Caco-2 (cell line): ENCODE measurements at regions not wholly inside any gene's neighbourhood (a gene's known extent, or its start where the extent isn't known, plus 50 kb on each side); places are given as distances from the start of the nearest gene placed in this dataset.

Source experiments
- BruUV-seq: library from RNA; stranded (reverse); fragments of 400-500 nt; replicated peaks from 2 replicates; lab custom pipeline; 2021; lab: Mats Ljungman, UMichigan
- CTCF ChIA-PET: fragments of 300-600 bp; sonication (Branson Sonifier 250); formaldehyde crosslinking; loops from one replicate; lab custom pipeline; 2022; ENCODE audit warnings: antibody characterized with exemption; lab: Charles Lee
- POLR2A ChIA-PET: fragments of 300-600 bp; sonication (Branson Sonifier 250); formaldehyde crosslinking; loops from one replicate; lab custom pipeline; 2022; ENCODE audit warnings: antibody characterized with exemption; lab: Charles Lee
- DNase-seq, 2 experiments: peaks; one replicate each; pipeline versions ENCODE4 v3.0.0 to v3.0.0-alpha.2; 2020 to 2022
- H3K27me3 ChIP-seq: replicated peaks from 2 replicates; pipeline ENCODE4 v1.6.0; 2011; ENCODE audit warnings: low read length; ENCODE audit not compliant: control insufficient read depth, insufficient read depth
- H3K36me3 ChIP-seq: 2 replicates; pipeline ENCODE4 v1.5.1; 2011; ENCODE audit warnings: low read length; ENCODE audit not compliant: control insufficient read depth, insufficient read depth
- H3K4me1 ChIP-seq: fragments of 250-450 bp; sonication (Bioruptor Pico); 2 replicates; pipeline ENCODE4 v1.5.1; 2020; ENCODE audit warnings: mild to moderate bottlenecking
- H3K4me3 ChIP-seq: 2 replicates; pipeline ENCODE4 v1.5.1; 2011; ENCODE audit warnings: low read depth, mild to moderate bottlenecking, control low read depth, low read length
- H3K9me3 ChIP-seq: fragments of 250-450 bp; sonication (Bioruptor Pico); 2 replicates; pipeline ENCODE4 v1.5.1; 2020; ENCODE audit warnings: mild to moderate bottlenecking, moderate library complexity
- H3K27ac Mint-ChIP-seq: one replicate; pipeline ENCODE4 v1.8.0; 2022; ENCODE audit warnings: mixed read lengths; ENCODE audit not compliant: unreplicated experiment
- H3K27me3 Mint-ChIP-seq: one replicate; pipeline ENCODE4 v1.8.0; 2022; ENCODE audit warnings: mixed read lengths; ENCODE audit not compliant: insufficient read depth, unreplicated experiment
- H3K36me3 Mint-ChIP-seq: one replicate; pipeline ENCODE4 v1.8.0; 2022; ENCODE audit warnings: mild to moderate bottlenecking, mixed read lengths; ENCODE audit not compliant: insufficient read depth, unreplicated experiment
- H3K4me1 Mint-ChIP-seq: one replicate; pipeline ENCODE4 v1.8.0; 2022; ENCODE audit warnings: low read depth, mixed read lengths; ENCODE audit not compliant: unreplicated experiment
- H3K4me3 Mint-ChIP-seq: one replicate; pipeline ENCODE4 v1.8.0; 2022; ENCODE audit warnings: mild to moderate bottlenecking, moderate library complexity, mixed read lengths; ENCODE audit not compliant: unreplicated experiment
- H3K9me3 Mint-ChIP-seq: one replicate; pipeline ENCODE4 v1.8.0; 2022; ENCODE audit warnings: mixed read lengths; ENCODE audit not compliant: unreplicated experiment
- CTCF ChIP-seq, 2 experiments: fragments of 200-600 bp in 1 of 2; IDR thresholded peaks; 1 replicate in 1 of 2; 2 replicates in 1 of 2; pipeline versions ENCODE4 v1.5.1 to v1.8.0; 2011 to 2022; ENCODE audit warnings: antibody characterized with exemption in 1 of 2, control low read depth in 1 of 2, inconsistent platforms in 1 of 2, low read depth in 1 of 2, low read length in 1 of 2, mild to moderate bottlenecking in 1 of 2, moderate library complexity in 1 of 2; ENCODE audit not compliant: insufficient read depth in 1 of 2, severe bottlenecking in 1 of 2, unreplicated experiment in 1 of 2
- intact Hi-C: fragments of 100-400 bp; cut with micrococcal nuclease; formaldehyde crosslinking; loops from one replicate; pipeline ENCODE4 v1.10.0; 2022; ENCODE audit not compliant: unreplicated experiment

GRCh38 chr6:56393615-56394612, 146.5 kb upstream of the COL21A1 start:
- no peak overlapping the region for H3K4me3 Mint-ChIP-seq
- peaks cover 15% of the 10 kb centered on the region for H3K4me1 ChIP-seq
- no peak overlapping the region for H3K4me3 ChIP-seq
- no peak for DNase-seq
- no peaks in the 10 kb centered on the region for H3K27me3 ChIP-seq
- peaks cover 9% of the 10 kb centered on the region; the same call in 1 of the 2 replicates for H3K9me3 ChIP-seq
- CTCF ChIA-PET, result no interaction called here
- no peaks in the 10 kb centered on the region for H3K36me3 ChIP-seq
- peaks cover 18% of the 10 kb centered on the region for H3K4me1 Mint-ChIP-seq
- TF ChIP-seq CTCF (IDR thresholded peaks at IDR 0.05; ENCODE audit: insufficient read depth in 1 of 2, low read depth in 1 of 2, low read length in 1 of 2, severe bottlenecking in 1 of 2, unreplicated experiment in 1 of 2), result no peak
- intact Hi-C loops, result no loop called here
- POLR2A ChIA-PET, result no interaction called here
- no peak overlapping the region for H3K27ac Mint-ChIP-seq
- H3K36me3 Mint-ChIP-seq, result no peaks in the 10 kb centered on the region
- no TSS peak for BruUV-seq
- H3K9me3 Mint-ChIP-seq, result peaks cover 37% of the 10 kb centered on the region
- H3K27me3 Mint-ChIP-seq, result no peaks in the 10 kb centered on the region

GRCh38 chr6:56388415-56388755, 141.0 kb upstream of the COL21A1 start:
- no peak for TF ChIP-seq CTCF (IDR thresholded peaks at IDR 0.05; ENCODE audit: insufficient read depth in 1 of 2, low read depth in 1 of 2, low read length in 1 of 2, severe bottlenecking in 1 of 2, unreplicated experiment in 1 of 2)
- no TSS peak for BruUV-seq
- H3K4me1 Mint-ChIP-seq, result peaks cover 6% of the 10 kb centered on the region
- no peak for DNase-seq
- Histone ChIP-seq H3K4me3 (no peak overlapping the region), H3K4me1 (peaks cover 34% of the 10 kb centered on the region), H3K9me3 (peaks cover 5% of the 10 kb centered on the region; the same call in 1 of the 2 replicates), H3K27me3 (no peaks in the 10 kb centered on the region), H3K36me3 (no peaks in the 10 kb centered on the region)
- ChIA-PET POLR2A (no interaction called here), CTCF (interaction anchor here (1.0 kb wide), 1 partner anchor 18 kb away, joined by 3 read pairs; no protein-coding TSS in a partner anchor)
- no peaks in the 10 kb centered on the region for H3K27me3 Mint-ChIP-seq
- peaks cover 34% of the 10 kb centered on the region for H3K9me3 Mint-ChIP-seq
- no peak overlapping the region for H3K4me3 Mint-ChIP-seq
- intact Hi-C loops, result no loop called here
- no peaks in the 10 kb centered on the region for H3K36me3 Mint-ChIP-seq
- H3K27ac Mint-ChIP-seq, result no peak overlapping the region

GRCh38 chr6:56387621-56388414, 140.4 kb upstream of the COL21A1 start:
- H3K4me3 ChIP-seq, result no peak overlapping the region

More at GRCh38 chr6:56387621-56388414, 140.4 kb upstream of the COL21A1 start:
- ChIA-PET POLR2A (no interaction called here), CTCF (interaction anchor here (1.0 kb wide), 1 partner anchor 18 kb away, joined by 3 read pairs; no protein-coding TSS in a partner anchor)
- peaks cover 5% of the 10 kb centered on the region; the same call in 1 of the 2 replicates for H3K9me3 ChIP-seq
- Mint-ChIP-seq H3K27ac (no peak overlapping the region), H3K4me3 (no peak overlapping the region), H3K9me3 (peaks cover 34% of the 10 kb centered on the region), H3K36me3 (no peaks in the 10 kb centered on the region), H3K27me3 (no peaks in the 10 kb centered on the region), H3K4me1 (peaks cover 6% of the 10 kb centered on the region)
- intact Hi-C loops, result no loop called here
- TF ChIP-seq CTCF (IDR thresholded peaks at IDR 0.05; ENCODE audit: insufficient read depth in 1 of 2, low read depth in 1 of 2, low read length in 1 of 2, severe bottlenecking in 1 of 2, unreplicated experiment in 1 of 2), result no peak
- peaks cover 34% of the 10 kb centered on the region for H3K4me1 ChIP-seq
- DNase-seq, result peak; percentile 22 to 69
- H3K36me3 ChIP-seq, result no peaks in the 10 kb centered on the region
- no peaks in the 10 kb centered on the region for H3K27me3 ChIP-seq
- BruUV-seq, result no TSS peak
